PC-3 (cell line): ENCODE measurements at regions not wholly inside any gene's neighbourhood (a gene's known extent, or its start where the extent isn't known, plus 50 kb on each side); places are given as distances from the start of the nearest gene placed in this dataset.

Source experiments
- EZH2phosphoT487 ChIP-seq: fragments of 300-600 bp; sonication (generic); IDR thresholded peaks from 2 replicates; pipeline ENCODE4 v1.6.1; 2018; ENCODE audit warnings: mild to moderate bottlenecking, antibody characterized with exemption, low read length, borderline replicate concordance
- TF ChIP-seq, protein P1 (sequence below): fragments of 300-600 bp; sonication (generic); conservative IDR thresholded peaks from 2 replicates; pipeline ENCODE4 v1.5.1; 2017; ENCODE audit warnings: antibody characterized with exemption, low read depth, mild to moderate bottlenecking, low read length

DNA sequence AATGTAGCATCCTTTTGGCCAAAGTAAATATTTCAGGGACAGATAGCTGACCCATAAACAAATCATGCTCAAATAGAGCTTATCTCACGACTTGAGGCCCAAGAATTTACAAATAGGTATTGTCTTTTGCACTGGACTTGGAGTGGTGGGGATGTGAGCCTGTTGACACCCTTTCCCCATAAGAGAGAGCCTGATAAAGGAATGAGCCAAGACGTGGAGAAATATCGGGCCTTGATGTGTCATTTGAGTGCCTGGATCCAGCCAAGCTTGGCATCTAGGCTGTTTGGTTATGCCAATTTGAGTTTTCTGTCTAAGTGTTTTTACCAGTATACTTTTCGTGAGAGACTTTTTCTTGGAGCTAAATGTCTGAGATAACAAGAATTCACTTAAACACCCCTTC, 112.9 kb upstream of the RGMA start:
- no peak for TF ChIP-seq EZH2phosphoT487
- TF ChIP-seq, protein P1, sequence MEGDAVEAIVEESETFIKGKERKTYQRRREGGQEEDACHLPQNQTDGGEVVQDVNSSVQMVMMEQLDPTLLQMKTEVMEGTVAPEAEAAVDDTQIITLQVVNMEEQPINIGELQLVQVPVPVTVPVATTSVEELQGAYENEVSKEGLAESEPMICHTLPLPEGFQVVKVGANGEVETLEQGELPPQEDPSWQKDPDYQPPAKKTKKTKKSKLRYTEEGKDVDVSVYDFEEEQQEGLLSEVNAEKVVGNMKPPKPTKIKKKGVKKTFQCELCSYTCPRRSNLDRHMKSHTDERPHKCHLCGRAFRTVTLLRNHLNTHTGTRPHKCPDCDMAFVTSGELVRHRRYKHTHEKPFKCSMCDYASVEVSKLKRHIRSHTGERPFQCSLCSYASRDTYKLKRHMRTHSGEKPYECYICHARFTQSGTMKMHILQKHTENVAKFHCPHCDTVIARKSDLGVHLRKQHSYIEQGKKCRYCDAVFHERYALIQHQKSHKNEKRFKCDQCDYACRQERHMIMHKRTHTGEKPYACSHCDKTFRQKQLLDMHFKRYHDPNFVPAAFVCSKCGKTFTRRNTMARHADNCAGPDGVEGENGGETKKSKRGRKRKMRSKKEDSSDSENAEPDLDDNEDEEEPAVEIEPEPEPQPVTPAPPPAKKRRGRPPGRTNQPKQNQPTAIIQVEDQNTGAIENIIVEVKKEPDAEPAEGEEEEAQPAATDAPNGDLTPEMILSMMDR = no peak
